ENCODE measurements at regions not wholly inside any gene's neighbourhood (a gene's known extent, or its start where the extent isn't known, plus 50 kb on each side); places are given as distances from the start of the nearest gene placed in this dataset.

GRCh38 chr2:174681099-174682006 lies 82.9 kb downstream of the CHRNA1 start:
- DNase-seq (ENCODE audit: low read depth in 2 of 2): peak; percentile 46
- TF ChIP-seq CTCF (conservative IDR thresholded peaks at IDR 0.05 in 1 of 2, IDR thresholded peaks at IDR 0.05 in 1 of 2; ENCODE audit: low read depth in 1 of 2, low read length in 2 of 2) (no peak), EZH2 (IDR thresholded peaks at IDR 0.05; ENCODE audit: low read length, missing control alignments) (no peak)
- H3K4me1 ChIP-seq (ENCODE audit: control insufficient read depth, extremely low read depth, insufficient read depth, low read length): no peaks in the 10 kb centered on the region
- H3K9me3 ChIP-seq (ENCODE audit: control insufficient read depth, insufficient read depth, low read depth, low read length): no peaks in the 10 kb centered on the region
- H3K4me3 ChIP-seq (replicated peaks in 1 of 4; ENCODE audit: control extremely low read depth in 1 of 4, insufficient read depth in 1 of 4, low read depth in 3 of 4, low read length in 4 of 4): peak overlapping the region; percentile 72 to 89 (median 78)
- H3K4me2 ChIP-seq (ENCODE audit: extremely low read depth, insufficient read depth, low read length): peak overlapping the region; percentile 61
- peak overlapping the region; percentile 79 for H3K9ac ChIP-seq (ENCODE audit: insufficient read depth, low read length)
- H3K36me3 ChIP-seq (ENCODE audit: control insufficient read depth, insufficient read depth, low read length): no peaks in the 10 kb centered on the region
- H3K27ac ChIP-seq (ENCODE audit: insufficient read depth, low read length): peak overlapping the region; percentile 67
- H3K27me3 ChIP-seq (ENCODE audit: control insufficient read depth, insufficient read depth, low read length): no peaks in the 10 kb centered on the region
- H2AFZ ChIP-seq (ENCODE audit: low read length): peak overlapping the region; percentile 75
- no peaks in the 10 kb centered on the region for H4K20me1 ChIP-seq (ENCODE audit: control insufficient read depth, extremely low read depth, insufficient read depth, low read length)
- H3K79me2 ChIP-seq (ENCODE audit: control insufficient read depth, insufficient read depth, low read length): peaks cover 23% of the 10 kb centered on the region

GRCh38 chr2:174680221-174680620 lies 82.6 kb upstream of the WIPF1 start:
- Histone ChIP-seq H3K9me3 (ENCODE audit: control insufficient read depth, insufficient read depth, low read depth, low read length) (no peaks in the 10 kb centered on the region), H3K27ac (ENCODE audit: insufficient read depth, low read length) (no peak overlapping the region), H2AFZ (ENCODE audit: low read length) (no peak overlapping the region), H3K36me3 (ENCODE audit: control insufficient read depth, insufficient read depth, low read length) (no peaks in the 10 kb centered on the region), H3K4me2 (ENCODE audit: extremely low read depth, insufficient read depth, low read length) (no peak overlapping the region), H3K4me3 (replicated peaks in 1 of 4; ENCODE audit: control extremely low read depth in 1 of 4, insufficient read depth in 1 of 4, low read depth in 3 of 4, low read length in 4 of 4) (no peak overlapping the region), H3K9ac (ENCODE audit: insufficient read depth, low read length) (no peak overlapping the region), H3K79me2 (ENCODE audit: control insufficient read depth, insufficient read depth, low read length) (peaks cover 23% of the 10 kb centered on the region), H4K20me1 (ENCODE audit: control insufficient read depth, extremely low read depth, insufficient read depth, low read length) (no peaks in the 10 kb centered on the region), H3K27me3 (ENCODE audit: control insufficient read depth, insufficient read depth, low read length) (no peaks in the 10 kb centered on the region), H3K4me1 (ENCODE audit: control insufficient read depth, extremely low read depth, insufficient read depth, low read length) (no peaks in the 10 kb centered on the region)
- no peak for DNase-seq (ENCODE audit: low read depth in 2 of 2)
- TF ChIP-seq CTCF (conservative IDR thresholded peaks at IDR 0.05 in 1 of 2, IDR thresholded peaks at IDR 0.05 in 1 of 2; ENCODE audit: low read depth in 1 of 2, low read length in 2 of 2) (no peak), EZH2 (IDR thresholded peaks at IDR 0.05; ENCODE audit: low read length, missing control alignments) (no peak)

- Histone ChIP-seq H2AFZ (ENCODE audit: low read length) (no peak overlapping the region), H3K4me1 (ENCODE audit: control insufficient read depth, extremely low read depth, insufficient read depth, low read length) (no peaks in the 10 kb centered on the region), H3K36me3 (ENCODE audit: control insufficient read depth, insufficient read depth, low read length) (no peaks in the 10 kb centered on the region), H3K79me2 (ENCODE audit: control insufficient read depth, insufficient read depth, low read length) (peaks cover 23% of the 10 kb centered on the region), H3K27me3 (ENCODE audit: control insufficient read depth, insufficient read depth, low read length) (no peaks in the 10 kb centered on the region), H3K27ac (ENCODE audit: insufficient read depth, low read length) (no peak overlapping the region), H4K20me1 (ENCODE audit: control insufficient read depth, extremely low read depth, insufficient read depth, low read length) (no peaks in the 10 kb centered on the region), H3K4me2 (ENCODE audit: extremely low read depth, insufficient read depth, low read length) (no peak overlapping the region), H3K9ac (ENCODE audit: insufficient read depth, low read length) (no peak overlapping the region), H3K9me3 (ENCODE audit: control insufficient read depth, insufficient read depth, low read depth, low read length) (no peaks in the 10 kb centered on the region), H3K4me3 (replicated peaks in 1 of 4; ENCODE audit: control extremely low read depth in 1 of 4, insufficient read depth in 1 of 4, low read depth in 3 of 4, low read length in 4 of 4) (no peak overlapping the region)
- TF ChIP-seq CTCF (conservative IDR thresholded peaks at IDR 0.05 in 1 of 2, IDR thresholded peaks at IDR 0.05 in 1 of 2; ENCODE audit: low read depth in 1 of 2, low read length in 2 of 2): no peak
- no peak for TF ChIP-seq EZH2 (IDR thresholded peaks at IDR 0.05; ENCODE audit: low read length, missing control alignments)
- DNase-seq (ENCODE audit: low read depth in 2 of 2): no peak
These were observed 80.8 kb upstream of the WIPF1 start for GRCh38 chr2:174678395-174678794.
